Liver (tissue), 8 donors: ENCODE measurements at regions not wholly inside any gene's neighbourhood (a gene's known extent, or its start where the extent isn't known, plus 50 kb on each side); places are given as distances from the start of the nearest gene placed in this dataset.

ENCODE experiments used
- DNase-seq: peaks from one replicate; pipeline ENCODE4 v3.0.0-alpha.2; 2017; ENCODE audit warnings: low spot score
- H3K27ac ChIP-seq, 2 donors: one replicate each; pipeline ENCODE4 v1.7.0; 2013; ENCODE audit warnings: inconsistent platforms in 2 of 2, low read length in 2 of 2, control low read depth in 1 of 2, low read depth in 1 of 2, mild to moderate bottlenecking in 1 of 2
- H3K27me3 ChIP-seq, 4 donors: one replicate each; pipeline versions ENCODE4 v1.6.1 to v1.7.0; 2013; ENCODE audit warnings: low read length in 3 of 4, inconsistent platforms in 1 of 4, mild to moderate bottlenecking in 1 of 4, moderate library complexity in 1 of 4; ENCODE audit not compliant: control insufficient read depth in 4 of 4, insufficient read depth in 4 of 4
- H3K36me3 ChIP-seq, 4 donors: one replicate each; pipeline versions ENCODE4 v1.6.1 to v1.7.0; 2013; ENCODE audit warnings: low read length in 3 of 4, mild to moderate bottlenecking in 3 of 4, low read depth in 1 of 4, moderate library complexity in 1 of 4; ENCODE audit not compliant: control insufficient read depth in 4 of 4, insufficient read depth in 3 of 4
- H3K4me1 ChIP-seq, 4 donors: one replicate each; pipeline versions ENCODE4 v1.6.1 to v1.7.0; 2013; ENCODE audit warnings: low read length in 3 of 4, mild to moderate bottlenecking in 3 of 4, moderate library complexity in 1 of 4; ENCODE audit not compliant: control insufficient read depth in 4 of 4, insufficient read depth in 4 of 4
- H3K4me3 ChIP-seq, 3 donors: one replicate each; pipeline versions ENCODE4 v1.6.1 to v1.7.0; 2013; ENCODE audit warnings: low read length in 3 of 3, control low read depth in 1 of 3, low read depth in 1 of 3, mild to moderate bottlenecking in 1 of 3
- H3K9ac ChIP-seq, 2 donors: one replicate each; pipeline ENCODE4 v1.7.0; 2013; ENCODE audit warnings: low read length in 2 of 2, mild to moderate bottlenecking in 2 of 2, moderate library complexity in 2 of 2, control low read depth in 1 of 2, low read depth in 1 of 2
- H3K9me3 ChIP-seq, 4 donors: one replicate each; pipeline versions ENCODE4 v1.6.1 to v1.7.0; 2013; ENCODE audit warnings: low read length in 3 of 4; ENCODE audit not compliant: control insufficient read depth in 4 of 4
- FOXA1 ChIP-seq: IDR thresholded peaks from 2 replicates; pipeline ENCODE4 v1.6.1; 2016; ENCODE audit warnings: antibody characterized with exemption
- FOXA2 ChIP-seq: IDR thresholded peaks from 2 replicates; pipeline ENCODE4 v1.6.1; 2016; ENCODE audit warnings: antibody characterized with exemption
- GABPA ChIP-seq, 2 donors: IDR thresholded peaks in 1 of 2; conservative IDR thresholded peaks in 1 of 2; 2 replicates each; pipeline ENCODE4 v1.6.1; 2016; ENCODE audit warnings: antibody characterized with exemption in 2 of 2, mild to moderate bottlenecking in 1 of 2, moderate library complexity in 1 of 2
- HNF4A ChIP-seq, 2 donors: conservative IDR thresholded peaks; 2 replicates each; pipeline ENCODE4 v1.6.1; 2016; ENCODE audit warnings: antibody characterized with exemption in 2 of 2, mild to moderate bottlenecking in 2 of 2
- HNF4G ChIP-seq: IDR thresholded peaks from 2 replicates; pipeline ENCODE4 v1.6.1; 2016; ENCODE audit warnings: antibody characterized with exemption
- JUND ChIP-seq, 2 donors: IDR thresholded peaks; 2 replicates each; pipeline ENCODE4 v1.6.1; 2016; ENCODE audit warnings: antibody characterized with exemption in 2 of 2
- NR2F2 ChIP-seq: IDR thresholded peaks from 2 replicates; pipeline ENCODE4 v1.6.1; 2016; ENCODE audit warnings: antibody characterized with exemption
- RAD21 ChIP-seq, 2 donors: IDR thresholded peaks; 2 replicates each; pipeline ENCODE4 v1.6.1; 2016; ENCODE audit warnings: antibody characterized with exemption in 2 of 2, mild to moderate bottlenecking in 2 of 2
- RXRA ChIP-seq, 2 donors: IDR thresholded peaks; 2 replicates each; pipeline ENCODE4 v1.6.1; 2017 to 2018; ENCODE audit warnings: antibody characterized with exemption in 2 of 2, mild to moderate bottlenecking in 1 of 2
- SP1 ChIP-seq: IDR thresholded peaks from 2 replicates; pipeline ENCODE4 v1.6.1; 2018; ENCODE audit warnings: antibody characterized with exemption, mild to moderate bottlenecking
- TAF1 ChIP-seq: conservative IDR thresholded peaks from 2 replicates; pipeline ENCODE4 v1.6.1; 2016; ENCODE audit warnings: antibody characterized with exemption, mild to moderate bottlenecking
- YY1 ChIP-seq: IDR thresholded peaks from 2 replicates; pipeline ENCODE4 v1.6.1; 2016; ENCODE audit warnings: antibody characterized with exemption, mild to moderate bottlenecking
- WGBS: extraction: QIAGEN DNeasy Blood & Tissue Kit; methylation state at CpG from one replicate; pipeline ENCODE4 v1.1.7; 2013; 5-methylcytosine and 5-hydroxymethylcytosine counted together
- TF ChIP-seq, protein P1 (sequence below): IDR thresholded peaks from 2 replicates; pipeline ENCODE4 v1.6.1; 2016; ENCODE audit warnings: antibody characterized with exemption, mild to moderate bottlenecking
- TF ChIP-seq, protein P2 (sequence below): IDR thresholded peaks from 2 replicates; pipeline ENCODE4 v1.6.1; 2016; ENCODE audit warnings: antibody characterized with exemption
- TF ChIP-seq, protein P3 (sequence below): fragments of 150-350 bp; IDR thresholded peaks from 2 replicates; pipeline ENCODE4 v1.5.1; 2017; ENCODE audit warnings: improper control_type of control experiment, low read depth, low read length; ENCODE audit not compliant: missing input control
- TF ChIP-seq, protein P4 (sequence below): IDR thresholded peaks from 2 replicates; pipeline ENCODE4 v1.6.1; 2016; ENCODE audit warnings: antibody characterized with exemption
- TF ChIP-seq, protein P5 (sequence below): IDR thresholded peaks from 2 replicates; pipeline ENCODE4 v1.6.1; 2016; ENCODE audit warnings: antibody characterized with exemption
- donor health status: healthy.
- donor health status: healthy.
- donor health status: healthy.
- donor health status: healthy.
- donor health status: healthy.

DNA sequence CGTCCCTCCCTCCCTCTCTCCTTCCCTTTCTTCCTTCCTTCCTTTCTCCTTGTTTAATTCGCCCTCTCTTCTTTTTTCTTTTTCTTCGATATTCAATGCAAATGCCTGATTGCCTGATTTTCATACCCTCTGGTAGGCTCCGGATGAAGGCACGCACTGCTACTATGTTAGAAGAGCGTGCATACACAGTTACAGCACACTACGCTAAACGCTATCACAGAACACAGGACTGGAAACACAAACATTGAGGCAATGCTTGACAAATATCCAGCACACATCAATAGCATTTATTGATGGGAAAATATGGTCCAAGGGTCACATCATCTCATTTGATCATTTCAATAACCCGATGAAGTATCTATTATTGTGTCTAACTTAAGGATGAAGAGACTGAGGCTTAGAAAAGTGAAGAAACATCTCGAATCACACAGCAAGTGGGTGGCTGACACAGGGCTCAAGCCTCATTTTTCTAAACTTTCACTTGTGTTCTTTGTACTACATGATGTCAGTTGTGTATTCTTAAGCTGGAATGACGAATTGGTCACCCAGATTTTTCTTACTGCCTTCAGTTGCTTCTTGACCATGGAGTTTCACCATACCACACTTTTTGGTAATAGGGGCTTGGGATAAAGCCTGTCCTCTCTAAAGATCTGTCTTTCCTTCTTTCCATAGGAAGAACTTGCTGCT, 101.8 kb downstream of the TRIB2 start:
- TF ChIP-seq TAF1: no peak
- peak in 1 of 2 donors; percentile 12 for TF ChIP-seq HNF4A (conservative IDR thresholded peaks at IDR 0.05)
- Histone ChIP-seq H3K4me1 (peaks cover 0 to 3% (median 1%) of the 10 kb centered on the region in 4 donors), H3K27me3 (peaks cover 0 to 5% (median 0%) of the 10 kb centered on the region in 4 donors), H3K4me3 (no peak overlapping the region), H3K9ac (no peak overlapping the region), H3K36me3 (no peaks in the 10 kb centered on the region), H3K9me3 (no peaks in the 10 kb centered on the region), H3K27ac (peak overlapping the region; percentile 22 to 52)
- DNase-seq: no peak
- WGBS: 57% methylated on average over 11 of the region's 11 CpGs

DNA sequence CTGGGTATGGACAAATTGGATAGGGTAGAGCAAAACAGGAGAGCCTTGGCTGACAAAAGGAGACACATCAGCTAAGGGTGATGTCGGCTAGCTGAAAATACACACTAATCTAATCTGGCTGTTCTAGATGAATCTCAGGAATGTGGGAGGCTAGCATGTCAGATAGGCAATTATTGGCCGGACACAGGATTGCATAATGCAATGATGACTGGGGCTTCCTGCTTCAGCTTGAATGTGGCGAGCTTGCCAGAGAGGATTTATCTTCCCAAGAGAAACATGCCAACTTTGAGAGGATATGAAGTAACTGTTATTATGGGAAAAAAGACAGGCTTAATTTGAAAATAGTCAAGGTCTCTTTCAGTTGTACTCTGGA, 102.4 kb downstream of the TRIB2 start:
- 9% methylated on average over 3 of the region's 3 CpGs for WGBS
- no peak for DNase-seq

DNA sequence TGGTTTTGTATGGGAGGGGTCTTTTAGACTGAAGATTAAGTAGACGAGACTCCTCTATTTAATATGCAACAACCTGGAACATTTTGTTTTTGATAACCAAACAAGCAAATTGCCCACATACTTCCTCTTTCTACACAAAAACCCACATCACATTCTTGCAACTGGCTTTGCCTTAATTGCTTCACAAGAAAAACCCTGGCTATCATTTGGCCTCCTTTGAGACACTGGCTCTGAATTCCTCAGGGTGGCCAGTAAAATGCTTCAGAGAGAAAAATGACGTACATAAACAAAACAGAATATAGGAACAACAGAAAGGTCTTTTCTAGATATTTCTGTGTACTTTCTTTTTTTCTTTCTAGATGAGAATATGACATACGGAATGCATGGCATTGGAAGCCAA, 103.0 kb downstream of the TRIB2 start:
- H3K9ac ChIP-seq: no peak overlapping the region
- no peaks in the 10 kb centered on the region for H3K9me3 ChIP-seq
- H3K4me3 ChIP-seq: no peak overlapping the region
- no peaks in the 10 kb centered on the region for H3K36me3 ChIP-seq
- WGBS: 57% methylated on average over 3 of the region's 3 CpGs
- H3K4me1 ChIP-seq: peaks cover 0 to 3% (median 1%) of the 10 kb centered on the region in 4 donors
- peaks cover 0 to 5% (median 0%) of the 10 kb centered on the region in 4 donors for H3K27me3 ChIP-seq
- peak overlapping the region; percentile 37 to 68 for H3K27ac ChIP-seq
- no peak for DNase-seq
- TF ChIP-seq HNF4G (no peak), TAF1 (no peak), YY1 (no peak), JUND (IDR thresholded peaks at IDR 0.05) (no peak), NR2F2 (no peak), HNF4A (conservative IDR thresholded peaks at IDR 0.05) (no peak), FOXA2 (no peak), RAD21 (IDR thresholded peaks at IDR 0.05) (no peak), SP1 (no peak), FOXA1 (no peak)
- TF ChIP-seq, protein P1, sequence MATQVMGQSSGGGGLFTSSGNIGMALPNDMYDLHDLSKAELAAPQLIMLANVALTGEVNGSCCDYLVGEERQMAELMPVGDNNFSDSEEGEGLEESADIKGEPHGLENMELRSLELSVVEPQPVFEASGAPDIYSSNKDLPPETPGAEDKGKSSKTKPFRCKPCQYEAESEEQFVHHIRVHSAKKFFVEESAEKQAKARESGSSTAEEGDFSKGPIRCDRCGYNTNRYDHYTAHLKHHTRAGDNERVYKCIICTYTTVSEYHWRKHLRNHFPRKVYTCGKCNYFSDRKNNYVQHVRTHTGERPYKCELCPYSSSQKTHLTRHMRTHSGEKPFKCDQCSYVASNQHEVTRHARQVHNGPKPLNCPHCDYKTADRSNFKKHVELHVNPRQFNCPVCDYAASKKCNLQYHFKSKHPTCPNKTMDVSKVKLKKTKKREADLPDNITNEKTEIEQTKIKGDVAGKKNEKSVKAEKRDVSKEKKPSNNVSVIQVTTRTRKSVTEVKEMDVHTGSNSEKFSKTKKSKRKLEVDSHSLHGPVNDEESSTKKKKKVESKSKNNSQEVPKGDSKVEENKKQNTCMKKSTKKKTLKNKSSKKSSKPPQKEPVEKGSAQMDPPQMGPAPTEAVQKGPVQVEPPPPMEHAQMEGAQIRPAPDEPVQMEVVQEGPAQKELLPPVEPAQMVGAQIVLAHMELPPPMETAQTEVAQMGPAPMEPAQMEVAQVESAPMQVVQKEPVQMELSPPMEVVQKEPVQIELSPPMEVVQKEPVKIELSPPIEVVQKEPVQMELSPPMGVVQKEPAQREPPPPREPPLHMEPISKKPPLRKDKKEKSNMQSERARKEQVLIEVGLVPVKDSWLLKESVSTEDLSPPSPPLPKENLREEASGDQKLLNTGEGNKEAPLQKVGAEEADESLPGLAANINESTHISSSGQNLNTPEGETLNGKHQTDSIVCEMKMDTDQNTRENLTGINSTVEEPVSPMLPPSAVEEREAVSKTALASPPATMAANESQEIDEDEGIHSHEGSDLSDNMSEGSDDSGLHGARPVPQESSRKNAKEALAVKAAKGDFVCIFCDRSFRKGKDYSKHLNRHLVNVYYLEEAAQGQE: no peak
- TF ChIP-seq, protein P2, sequence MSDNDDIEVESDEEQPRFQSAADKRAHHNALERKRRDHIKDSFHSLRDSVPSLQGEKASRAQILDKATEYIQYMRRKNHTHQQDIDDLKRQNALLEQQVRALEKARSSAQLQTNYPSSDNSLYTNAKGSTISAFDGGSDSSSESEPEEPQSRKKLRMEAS: no peak
- TF ChIP-seq, protein P3, sequence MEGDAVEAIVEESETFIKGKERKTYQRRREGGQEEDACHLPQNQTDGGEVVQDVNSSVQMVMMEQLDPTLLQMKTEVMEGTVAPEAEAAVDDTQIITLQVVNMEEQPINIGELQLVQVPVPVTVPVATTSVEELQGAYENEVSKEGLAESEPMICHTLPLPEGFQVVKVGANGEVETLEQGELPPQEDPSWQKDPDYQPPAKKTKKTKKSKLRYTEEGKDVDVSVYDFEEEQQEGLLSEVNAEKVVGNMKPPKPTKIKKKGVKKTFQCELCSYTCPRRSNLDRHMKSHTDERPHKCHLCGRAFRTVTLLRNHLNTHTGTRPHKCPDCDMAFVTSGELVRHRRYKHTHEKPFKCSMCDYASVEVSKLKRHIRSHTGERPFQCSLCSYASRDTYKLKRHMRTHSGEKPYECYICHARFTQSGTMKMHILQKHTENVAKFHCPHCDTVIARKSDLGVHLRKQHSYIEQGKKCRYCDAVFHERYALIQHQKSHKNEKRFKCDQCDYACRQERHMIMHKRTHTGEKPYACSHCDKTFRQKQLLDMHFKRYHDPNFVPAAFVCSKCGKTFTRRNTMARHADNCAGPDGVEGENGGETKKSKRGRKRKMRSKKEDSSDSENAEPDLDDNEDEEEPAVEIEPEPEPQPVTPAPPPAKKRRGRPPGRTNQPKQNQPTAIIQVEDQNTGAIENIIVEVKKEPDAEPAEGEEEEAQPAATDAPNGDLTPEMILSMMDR: no peak

More for the DNA sequence above, 102.4 kb downstream of the TRIB2 start:
- no peak for TF ChIP-seq FOXA1
- TF ChIP-seq, protein P2: peak; percentile 23
- TF ChIP-seq, protein P4, sequence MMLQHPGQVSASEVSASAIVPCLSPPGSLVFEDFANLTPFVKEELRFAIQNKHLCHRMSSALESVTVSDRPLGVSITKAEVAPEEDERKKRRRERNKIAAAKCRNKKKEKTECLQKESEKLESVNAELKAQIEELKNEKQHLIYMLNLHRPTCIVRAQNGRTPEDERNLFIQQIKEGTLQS: peak; percentile 87
- peak; percentile 52 to 68 for TF ChIP-seq RAD21 (IDR thresholded peaks at IDR 0.05)
- TF ChIP-seq YY1: peak; percentile 14
- TF ChIP-seq, protein P5, sequence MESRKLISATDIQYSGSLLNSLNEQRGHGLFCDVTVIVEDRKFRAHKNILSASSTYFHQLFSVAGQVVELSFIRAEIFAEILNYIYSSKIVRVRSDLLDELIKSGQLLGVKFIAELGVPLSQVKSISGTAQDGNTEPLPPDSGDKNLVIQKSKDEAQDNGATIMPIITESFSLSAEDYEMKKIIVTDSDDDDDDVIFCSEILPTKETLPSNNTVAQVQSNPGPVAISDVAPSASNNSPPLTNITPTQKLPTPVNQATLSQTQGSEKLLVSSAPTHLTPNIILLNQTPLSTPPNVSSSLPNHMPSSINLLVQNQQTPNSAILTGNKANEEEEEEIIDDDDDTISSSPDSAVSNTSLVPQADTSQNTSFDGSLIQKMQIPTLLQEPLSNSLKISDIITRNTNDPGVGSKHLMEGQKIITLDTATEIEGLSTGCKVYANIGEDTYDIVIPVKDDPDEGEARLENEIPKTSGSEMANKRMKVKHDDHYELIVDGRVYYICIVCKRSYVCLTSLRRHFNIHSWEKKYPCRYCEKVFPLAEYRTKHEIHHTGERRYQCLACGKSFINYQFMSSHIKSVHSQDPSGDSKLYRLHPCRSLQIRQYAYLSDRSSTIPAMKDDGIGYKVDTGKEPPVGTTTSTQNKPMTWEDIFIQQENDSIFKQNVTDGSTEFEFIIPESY: no peak
- TF ChIP-seq GABPA (IDR thresholded peaks at IDR 0.05 in 1 of 2, conservative IDR thresholded peaks at IDR 0.05 in 1 of 2): no peak
- TF ChIP-seq RXRA (IDR thresholded peaks at IDR 0.05): peak; percentile 18 to 44
- peak; percentile 81 for TF ChIP-seq SP1
- TF ChIP-seq NR2F2: peak; percentile 95
- TF ChIP-seq FOXA2: no peak
- peak; percentile 48 to 58 for TF ChIP-seq JUND (IDR thresholded peaks at IDR 0.05)
- Histone ChIP-seq H3K9ac (no peak overlapping the region), H3K9me3 (no peaks in the 10 kb centered on the region), H3K27ac (peak overlapping the region; percentile 22 to 68), H3K4me3 (no peak overlapping the region), H3K27me3 (peaks cover 0 to 5% (median 0%) of the 10 kb centered on the region in 4 donors), H3K4me1 (peaks cover 0 to 3% (median 1%) of the 10 kb centered on the region in 4 donors), H3K36me3 (no peaks in the 10 kb centered on the region)
